HG03196 (cell line): ENCODE measurements at regions not wholly inside any gene's neighbourhood (a gene's known extent, or its start where the extent isn't known, plus 50 kb on each side); places are given as distances from the start of the nearest gene placed in this dataset.
A peak's percentile ranks its signal among the peaks of the same experiment; 100 is the strongest.

Experiments used
- ATAC-seq: cut with Tn5 transposase; IDR thresholded peaks from one replicate; pipeline ENCODE4 v1.9.1; 2021; ENCODE audit not compliant: unreplicated experiment

GRCh38 chr12:87687362-87687761 lies 341.8 kb downstream of the C12orf50 start:
- no peak for ATAC-seq

- ATAC-seq = no peak
These were observed 343.5 kb downstream of the C12orf50 start for GRCh38 chr12:87685696-87686095.

- ATAC-seq = no peak
These were observed 349.9 kb downstream of the C12orf50 start for GRCh38 chr12:87679251-87679650.

- ATAC-seq = no peak
These were observed 350.7 kb downstream of the C12orf50 start for GRCh38 chr12:87678453-87678852.

- ATAC-seq = no peak
These were observed 352.5 kb downstream of the C12orf50 start for GRCh38 chr12:87676731-87677130.

GRCh38 chr12:87671757-87672156 lies 357.4 kb downstream of the C12orf50 start:
- ATAC-seq = no peak

- ATAC-seq = no peak
These were observed 358.8 kb downstream of the C12orf50 start for GRCh38 chr12:87670448-87670847.

DNA sequence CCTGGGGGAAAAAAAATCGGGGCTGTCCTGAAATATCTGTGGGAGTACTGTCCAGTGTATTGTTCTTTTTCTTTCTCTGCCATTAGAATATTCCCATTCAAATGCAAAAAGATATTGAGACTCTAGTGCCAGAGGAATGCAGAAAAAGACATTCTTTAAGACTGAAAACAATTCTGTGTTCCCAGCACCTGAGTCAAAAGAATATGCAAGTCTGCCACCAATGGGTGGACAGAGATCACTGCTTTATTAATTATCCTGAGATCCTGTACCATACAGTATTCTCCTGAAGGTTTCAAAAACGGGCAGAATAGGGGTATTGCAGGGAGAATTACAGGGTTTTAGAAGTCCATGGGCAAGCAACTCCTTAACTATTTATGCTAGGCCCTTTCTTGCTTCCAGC lies 361.8 kb downstream of the C12orf50 start:
- no peak for ATAC-seq

DNA sequence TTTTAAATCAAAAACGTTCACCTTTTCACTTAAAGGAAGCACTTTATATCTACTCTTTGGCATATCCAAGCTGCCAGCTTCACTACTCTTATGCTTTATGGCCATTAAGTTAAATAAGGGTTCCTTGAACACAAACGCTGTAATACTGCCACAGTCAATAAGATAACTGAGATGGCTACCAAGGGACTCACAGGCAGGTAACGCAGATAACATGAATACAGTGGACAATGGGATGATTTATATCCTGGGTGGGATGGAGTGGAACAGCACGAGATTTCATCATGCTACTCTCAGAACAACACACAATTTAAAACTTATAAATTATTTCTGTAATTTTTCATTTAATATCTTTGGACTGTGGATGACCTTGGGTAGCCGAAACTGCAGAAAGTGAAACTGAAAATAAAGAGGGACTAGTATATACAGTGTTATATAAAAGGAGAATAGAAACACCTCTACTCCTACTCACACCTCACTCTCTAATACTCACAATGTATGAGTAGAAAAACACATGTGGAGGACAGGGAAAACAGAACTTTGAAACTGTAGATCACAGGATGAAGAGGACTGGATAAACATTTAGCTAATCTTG lies 367.3 kb downstream of the C12orf50 start:
- ATAC-seq = peak; percentile 83

DNA sequence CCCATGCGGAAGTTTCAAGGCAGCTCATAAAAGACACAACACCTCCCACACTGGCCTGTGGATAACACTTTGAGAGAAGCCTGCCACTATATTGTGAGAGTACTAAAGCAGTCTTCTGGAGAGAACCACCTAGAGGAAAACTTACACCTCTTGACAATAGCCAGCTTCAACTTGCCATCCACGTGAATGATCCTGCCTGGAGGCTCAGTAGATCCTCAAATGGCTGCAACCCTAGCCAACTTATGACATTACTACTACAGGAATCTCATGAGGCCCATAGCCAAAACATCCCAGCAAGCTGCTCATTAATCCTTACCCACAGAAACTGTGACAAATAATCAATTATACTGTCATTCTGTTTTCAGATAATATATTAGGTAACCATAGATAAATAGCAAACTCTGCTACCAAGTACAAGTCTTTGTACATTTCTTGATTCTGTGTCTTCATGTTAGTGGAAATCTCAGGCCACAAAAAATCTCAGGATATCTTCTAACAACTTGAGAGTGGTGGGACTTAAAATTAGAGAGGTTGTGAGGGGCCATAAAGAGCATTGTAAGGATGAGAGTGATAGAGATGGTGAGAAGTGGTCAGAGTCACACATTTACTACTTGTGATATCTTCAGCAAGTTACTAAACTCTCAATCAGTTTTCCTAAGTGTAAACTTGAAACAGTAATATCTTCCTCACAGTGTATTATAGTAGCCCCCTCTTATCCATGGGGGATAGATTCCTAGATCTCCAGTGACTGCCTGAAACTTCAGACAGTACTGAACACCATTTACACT lies 368.0 kb downstream of the C12orf50 start:
- no peak for ATAC-seq

GRCh38 chr12:87660291-87660690 lies 368.9 kb downstream of the C12orf50 start:
- ATAC-seq = no peak

DNA sequence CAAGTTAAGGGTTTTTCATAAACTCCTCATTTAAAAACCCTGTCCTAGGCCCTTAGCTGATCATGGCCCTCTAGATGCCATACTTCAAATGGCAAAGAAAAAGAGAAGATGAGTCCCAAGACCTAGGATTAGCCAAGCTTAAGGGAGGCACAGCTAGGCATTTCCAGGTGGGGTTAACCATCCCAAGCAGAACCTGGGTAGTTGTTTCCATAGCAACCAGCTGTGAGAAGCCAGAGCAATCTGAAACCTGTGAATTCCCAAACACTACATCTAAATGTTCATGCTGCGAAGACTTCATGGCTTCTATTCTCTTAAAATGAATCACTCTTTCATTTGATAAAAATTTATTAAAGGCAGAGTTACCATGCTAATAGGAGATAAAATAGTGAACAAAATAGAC lies 372.9 kb downstream of the C12orf50 start:
- ATAC-seq = no peak

DNA sequence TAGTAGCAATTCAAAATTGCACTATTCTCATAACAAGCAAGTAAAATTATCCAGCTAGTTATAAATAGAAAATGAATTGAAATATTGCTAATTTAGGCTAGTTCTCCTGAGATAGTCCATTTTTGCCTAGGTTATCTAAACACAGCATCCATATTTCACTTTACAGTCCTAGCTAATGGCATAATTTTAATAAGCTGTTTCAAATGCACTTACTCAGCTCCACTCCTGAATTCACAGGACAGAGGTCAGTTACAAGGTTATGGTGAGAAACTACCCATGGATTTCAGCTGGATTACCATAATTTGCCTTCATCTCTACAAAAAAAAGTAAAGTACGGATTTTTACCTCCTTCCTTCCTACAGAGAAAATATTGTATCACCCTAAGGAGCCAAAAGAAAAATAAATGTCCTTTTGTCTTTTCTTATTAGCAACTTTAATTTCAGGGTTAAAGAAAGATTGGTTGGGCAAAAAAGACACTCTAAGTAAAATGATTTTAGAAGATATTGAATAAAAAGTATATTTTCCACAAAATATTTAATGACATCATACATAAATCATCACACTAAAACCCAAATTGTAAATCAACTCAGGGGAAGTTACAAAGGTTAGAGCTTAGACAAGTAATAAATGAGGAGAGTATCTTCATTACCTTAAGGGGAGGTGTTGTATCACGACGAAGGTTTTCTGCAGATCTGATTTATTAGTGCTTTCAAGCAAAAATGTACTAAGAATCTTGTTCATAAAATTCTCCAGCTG lies 377.4 kb downstream of the C12orf50 start:
- ATAC-seq = no peak

- ATAC-seq = no peak
These were observed 387.0 kb downstream of the C12orf50 start for GRCh38 chr12:87642245-87642644.

GRCh38 chr12:87618199-87618598 lies 411.0 kb downstream of the C12orf50 start:
- ATAC-seq = no peak

- no peak for ATAC-seq
These were observed 416.2 kb downstream of the C12orf50 start for GRCh38 chr12:87612996-87613395.

DNA sequence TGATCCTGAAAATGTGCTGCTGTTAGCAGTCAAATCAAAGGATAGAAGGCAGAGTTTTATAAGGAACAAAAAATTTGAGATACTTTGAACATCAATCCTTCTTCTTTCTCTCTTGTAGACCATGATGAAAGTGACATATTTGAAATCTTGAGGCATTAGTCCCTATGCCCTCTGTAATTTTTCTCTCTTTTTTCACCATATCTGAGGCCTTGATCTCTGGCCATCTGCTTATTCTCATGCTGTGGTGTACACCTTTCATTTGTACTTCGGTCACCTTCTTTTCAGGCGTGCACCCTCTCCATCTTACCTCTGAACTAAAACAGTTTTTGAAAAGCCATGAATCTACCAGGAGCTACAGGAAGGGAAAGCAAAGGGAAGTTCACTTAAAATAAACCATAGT lies 420.9 kb downstream of the C12orf50 start:
- ATAC-seq = no peak

- ATAC-seq = no peak
These were observed 425.5 kb downstream of the C12orf50 start for GRCh38 chr12:87603727-87604126.

DNA sequence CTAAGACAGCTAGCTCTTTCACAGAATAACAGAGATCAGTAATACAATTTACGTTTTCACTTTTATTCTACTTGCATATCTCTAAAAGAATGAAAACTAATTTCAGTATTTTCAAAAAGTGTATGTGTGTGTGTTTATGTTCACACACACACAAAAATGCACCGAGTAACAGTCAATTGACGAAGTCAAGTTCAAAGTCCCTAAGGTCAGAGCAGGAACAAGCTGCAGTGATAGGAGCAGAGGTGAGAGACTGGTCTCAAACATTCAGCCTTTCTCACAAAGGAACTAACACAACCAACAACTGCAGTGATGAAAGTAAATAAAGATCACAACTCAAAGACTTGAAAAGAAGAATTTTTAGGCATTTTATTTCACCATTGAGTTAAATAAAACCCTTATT lies 429.7 kb downstream of the C12orf50 start:
- no peak for ATAC-seq

- ATAC-seq = no peak
These were observed 432.1 kb downstream of the C12orf50 start for GRCh38 chr12:87597114-87597513.

DNA sequence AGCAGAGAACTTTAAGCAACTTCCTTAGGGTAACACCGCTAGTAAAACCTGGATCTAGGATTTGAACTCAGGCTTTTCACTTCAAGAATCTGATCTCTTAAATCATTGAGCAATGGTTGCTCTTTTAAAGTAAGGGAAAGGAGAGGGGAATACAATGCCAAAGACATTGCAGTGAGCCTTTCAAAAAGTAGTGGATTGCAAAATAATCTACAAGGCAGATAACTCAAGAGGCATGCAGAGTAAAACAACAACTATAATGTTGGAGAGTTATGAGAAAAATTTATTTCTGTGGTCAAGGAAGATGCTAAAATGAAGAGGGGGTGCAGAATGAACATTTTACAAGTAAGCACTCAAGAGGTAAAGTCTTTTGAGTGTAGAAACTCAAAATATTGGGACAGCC lies 432.6 kb downstream of the C12orf50 start:
- ATAC-seq = no peak

- ATAC-seq = no peak
These were observed 433.1 kb downstream of the C12orf50 start for GRCh38 chr12:87596134-87596533.
